H1 (cell line): ENCODE measurements at regions not wholly inside any gene's neighbourhood (a gene's known extent, or its start where the extent isn't known, plus 50 kb on each side); places are given as distances from the start of the nearest gene placed in this dataset.

ENCODE experiments used
- CTCF ChIA-PET: fragments of 300-600 bp; sonication (Branson Sonifier 250); formaldehyde crosslinking; loops from one replicate; lab custom pipeline; 2021; ENCODE audit not compliant: partially characterized antibody; lab: Charles Lee
- POLR2A ChIA-PET: fragments of 300-600 bp; sonication (Branson Sonifier 250); formaldehyde crosslinking; loops from one replicate; lab custom pipeline; 2021; ENCODE audit warnings: inconsistent platforms; ENCODE audit not compliant: partially characterized antibody; lab: Charles Lee
- DNase-seq, 2 experiments: peaks; one replicate each; pipeline versions ENCODE4 v3.0.0 to v3.0.0-alpha.2; 2010 to 2022; ENCODE audit warnings: low spot score in 2 of 2, low read depth in 1 of 2, mixed read lengths in 1 of 2
- FAIRE-seq: peaks from 2 replicates; lab custom pipeline; 2011; peaks lifted over from hg19 to GRCh38; lab: Jason Lieb, UNC
- H2AFZ ChIP-seq: 2 replicates; pipeline ENCODE4 v1.8.1; 2012; ENCODE audit warnings: low read length, inconsistent platforms
- H2AK5ac ChIP-seq: 2 replicates; pipeline ENCODE4 v1.6.1; 2013; ENCODE audit warnings: low read depth, low read length
- H2BK120ac ChIP-seq: replicated peaks from 2 replicates; pipeline ENCODE3; 2013; ENCODE audit warnings: low read depth, low read length, inconsistent platforms
- H2BK12ac ChIP-seq: 2 replicates; pipeline ENCODE4 v1.6.1; 2013; ENCODE audit warnings: low read depth, low read length
- H2BK15ac ChIP-seq: 2 replicates; pipeline ENCODE4 v1.6.1; 2013; ENCODE audit warnings: low read length
- H2BK20ac ChIP-seq: 2 replicates; pipeline ENCODE4 v1.6.1; 2013; ENCODE audit warnings: low read length
- H2BK5ac ChIP-seq: 2 replicates; pipeline ENCODE4 v1.6.1; 2013; ENCODE audit warnings: low read depth, low read length
- H3K14ac ChIP-seq: 2 replicates; pipeline ENCODE4 v1.6.1; 2013; ENCODE audit warnings: inconsistent platforms; ENCODE audit not compliant: insufficient read length
- H3K18ac ChIP-seq: 2 replicates; pipeline ENCODE4 v1.6.1; 2013; ENCODE audit warnings: low read length; ENCODE audit errors: extremely low read depth
- H3K23ac ChIP-seq: 2 replicates; pipeline ENCODE4 v1.6.1; 2013; ENCODE audit warnings: inconsistent platforms; ENCODE audit not compliant: insufficient read length
- H3K23me2 ChIP-seq: 2 replicates; pipeline ENCODE4 v1.6.1; 2013; ENCODE audit warnings: low read depth, low read length
- H3K27ac ChIP-seq: 2 replicates; pipeline ENCODE4 v1.6.1; 2011; ENCODE audit warnings: low read depth, low read length, inconsistent platforms
- H3K27me3 ChIP-seq, 4 experiments: replicated peaks in 1 of 4; 1 replicate in 1 of 4; 2 replicates in 3 of 4; pipeline versions ENCODE4 v1.6.1 to v1.8.1; 2011 to 2013; ENCODE audit warnings: low read length in 3 of 4, mild to moderate bottlenecking in 3 of 4, inconsistent platforms in 2 of 4, mixed read lengths in 2 of 4, moderate library complexity in 1 of 4; ENCODE audit not compliant: control insufficient read depth in 3 of 4, insufficient read depth in 3 of 4; ENCODE audit errors: extremely low read depth in 1 of 4
- H3K36me3 ChIP-seq, 4 experiments: 2 replicates each; pipeline versions ENCODE4 v1.6.1 to v1.8.1; 2011 to 2013; ENCODE audit warnings: mild to moderate bottlenecking in 4 of 4, low read length in 3 of 4, moderate library complexity in 2 of 4, control low read depth in 1 of 4, inconsistent platforms in 1 of 4; ENCODE audit not compliant: insufficient read depth in 4 of 4, control insufficient read depth in 2 of 4
- H3K4ac ChIP-seq: replicated peaks from 2 replicates; pipeline ENCODE3; 2013; ENCODE audit warnings: low read length, low read depth, mixed read lengths, inconsistent platforms; ENCODE audit not compliant: insufficient read length
- H3K4me1 ChIP-seq, 4 experiments: replicated peaks in 1 of 4; 1 replicate in 1 of 4; 2 replicates in 3 of 4; pipeline versions ENCODE4 v1.6.1 to v1.8.1; 2011 to 2013; ENCODE audit warnings: low read length in 3 of 4, inconsistent platforms in 2 of 4, mixed read lengths in 1 of 4; ENCODE audit not compliant: insufficient read depth in 4 of 4, control insufficient read depth in 3 of 4
- H3K4me2 ChIP-seq, 2 experiments: 2 replicates each; pipeline versions ENCODE4 v1.6.1 to v1.8.1; 2011 to 2013; ENCODE audit warnings: low read depth in 2 of 2, low read length in 2 of 2, control low read depth in 1 of 2, inconsistent platforms in 1 of 2, mild to moderate bottlenecking in 1 of 2; ENCODE audit not compliant: insufficient read depth in 1 of 2
- H3K4me3 ChIP-seq, 4 experiments: fragments of 200-600, 300-600 bp in 1 of 4; sonication (generic), shearing (Covaris generic), sonication (Bioruptor Twin) in 1 of 4; 2 replicates each; pipeline versions ENCODE4 v1.5.1 to v1.8.1; 2011 to 2016; ENCODE audit warnings: low read length in 4 of 4, low read depth in 3 of 4, control low read depth in 2 of 4, inconsistent platforms in 2 of 4, mild to moderate bottlenecking in 2 of 4, mixed read lengths in 1 of 4, moderate library complexity in 1 of 4; ENCODE audit not compliant: insufficient read depth in 2 of 4; ENCODE audit errors: extremely low read depth in 1 of 4
- H3K56ac ChIP-seq: replicated peaks from 2 replicates; pipeline ENCODE3; 2013; ENCODE audit warnings: low read depth, mild to moderate bottlenecking, mixed read lengths, low read length, inconsistent platforms; ENCODE audit not compliant: insufficient read length
- H3K79me1 ChIP-seq: 2 replicates; pipeline ENCODE4 v1.6.1; 2013; ENCODE audit warnings: low read depth, low read length, control low read depth
- H3K79me2 ChIP-seq, 2 experiments: 2 replicates each; pipeline versions ENCODE4 v1.6.1 to v1.8.1; 2012 to 2013; ENCODE audit warnings: low read length in 2 of 2, mild to moderate bottlenecking in 2 of 2, inconsistent platforms in 1 of 2; ENCODE audit not compliant: insufficient read depth in 2 of 2, control insufficient read depth in 1 of 2
- H3K9ac ChIP-seq, 4 experiments: replicated peaks in 1 of 4; 1 replicate in 1 of 4; 2 replicates in 3 of 4; pipeline versions ENCODE4 v1.6.1 to v1.8.1; 2011 to 2013; ENCODE audit warnings: low read depth in 3 of 4, low read length in 3 of 4, control low read depth in 2 of 4, mild to moderate bottlenecking in 2 of 4, moderate library complexity in 2 of 4, inconsistent platforms in 1 of 4; ENCODE audit errors: extremely low read depth in 1 of 4
- H3K9me3 ChIP-seq, 2 experiments: 2 replicates each; pipeline versions ENCODE4 v1.6.1 to v1.8.1; 2012 to 2013; ENCODE audit warnings: mild to moderate bottlenecking in 2 of 2, moderate library complexity in 2 of 2, control low read depth in 1 of 2, inconsistent platforms in 1 of 2, low read depth in 1 of 2, low read length in 1 of 2, mixed read lengths in 1 of 2; ENCODE audit not compliant: insufficient read depth in 2 of 2
- H4K20me1 ChIP-seq, 2 experiments: replicated peaks in 1 of 2; 2 replicates each; pipeline versions ENCODE3 to v1.8.1; 2011 to 2013; ENCODE audit warnings: inconsistent platforms in 2 of 2, low read length in 2 of 2, mild to moderate bottlenecking in 1 of 2; ENCODE audit not compliant: insufficient read depth in 2 of 2, control insufficient read depth in 1 of 2
- H4K5ac ChIP-seq: 2 replicates; pipeline ENCODE4 v1.6.1; 2013; ENCODE audit warnings: low read length, low read depth, mixed read lengths, inconsistent platforms; ENCODE audit not compliant: insufficient read length
- H4K8ac ChIP-seq: 2 replicates; pipeline ENCODE4 v1.8.0; 2013; ENCODE audit warnings: mild to moderate bottlenecking, moderate library complexity, low read length, inconsistent platforms; ENCODE audit not compliant: insufficient read depth; ENCODE audit errors: extremely low read depth
- H4K91ac ChIP-seq: replicated peaks from 2 replicates; pipeline ENCODE3; 2013; ENCODE audit warnings: low read length, mixed read lengths, inconsistent platforms; ENCODE audit not compliant: insufficient read length
- BRCA1 ChIP-seq: IDR thresholded peaks from 2 replicates; pipeline ENCODE4 v1.6.1; 2012; ENCODE audit warnings: low read depth, low read length, improper control_type of control experiment
- CEBPB ChIP-seq: IDR thresholded peaks from 2 replicates; pipeline ENCODE4 v1.6.1; 2012; ENCODE audit warnings: low read depth, low read length
- EGR1 ChIP-seq: IDR thresholded peaks from 2 replicates; pipeline ENCODE4 v1.6.1; 2011; ENCODE audit warnings: low read depth, low read length, borderline replicate concordance
- EP300 ChIP-seq, 2 experiments: IDR thresholded peaks; 1 replicate in 1 of 2; 2 replicates in 1 of 2; pipeline ENCODE4 v1.6.1; 2011 to 2012; ENCODE audit warnings: low read depth in 2 of 2, low read length in 2 of 2, mild to moderate bottlenecking in 2 of 2, borderline replicate concordance in 1 of 2, inconsistent platforms in 1 of 2, moderate library complexity in 1 of 2
- EZH2 ChIP-seq: fragments of 200-600 bp; sonication (generic); IDR thresholded peaks from 2 replicates; pipeline ENCODE4 v1.7.1; 2012; ENCODE audit warnings: low read depth, mild to moderate bottlenecking, moderate library complexity, low read length, inconsistent platforms; ENCODE audit not compliant: severe bottlenecking
- FOSL1 ChIP-seq: IDR thresholded peaks from 2 replicates; pipeline ENCODE4 v1.6.1; 2011; ENCODE audit warnings: mild to moderate bottlenecking, low read depth, low read length, moderate library complexity; ENCODE audit not compliant: insufficient read depth
- MAFK ChIP-seq: IDR thresholded peaks from 2 replicates; pipeline ENCODE4 v1.6.1; 2012; ENCODE audit warnings: low read depth, mild to moderate bottlenecking, improper control_type of control experiment, low read length
- MAX ChIP-seq: IDR thresholded peaks from 2 replicates; pipeline ENCODE4 v1.6.1; 2012; ENCODE audit warnings: inconsistent platforms
- RFX5 ChIP-seq: IDR thresholded peaks from 2 replicates; pipeline ENCODE4 v1.6.1; 2011; ENCODE audit warnings: low read depth, low read length, improper control_type of control experiment, borderline replicate concordance
- RNF2 ChIP-seq: fragments of 200-900, 300-1000 bp; sonication (generic); IDR thresholded peaks from 2 replicates; pipeline ENCODE4 v1.7.1; 2016; ENCODE audit warnings: borderline replicate concordance, low read depth, mild to moderate bottlenecking, antibody characterized with exemption, low read length; ENCODE audit not compliant: poor library complexity, severe bottlenecking; ENCODE audit errors: missing control alignments
- SIN3A ChIP-seq, 2 experiments: IDR thresholded peaks in 1 of 2; conservative IDR thresholded peaks in 1 of 2; 2 replicates each; pipeline ENCODE4 v1.6.1; 2011 to 2012; ENCODE audit warnings: low read length in 2 of 2, improper control_type of control experiment in 1 of 2, low read depth in 1 of 2, mild to moderate bottlenecking in 1 of 2
- SIX5 ChIP-seq: IDR thresholded peaks from 2 replicates; pipeline ENCODE4 v1.6.1; 2011; ENCODE audit warnings: mild to moderate bottlenecking, low read depth, low read length
- SP1 ChIP-seq: IDR thresholded peaks from 2 replicates; pipeline ENCODE4 v1.6.1; 2011; ENCODE audit warnings: low read depth, low read length
- TEAD4 ChIP-seq: IDR thresholded peaks from 2 replicates; pipeline ENCODE4 v1.6.1; 2012; ENCODE audit warnings: low read depth, low read length, inconsistent platforms, mixed read lengths
- WGBS, 2 experiments: shearing (Covaris generic) in 1 of 2; methylation state at CpG; one replicate each; pipeline versions ENCODE4 v1.1.6 to v1.1.7; 2013 to 2015; ENCODE audit warnings: low lambda C conversion rate in 2 of 2, mixed read lengths in 2 of 2, inconsistent platforms in 1 of 2, low coverage in 1 of 2, missing lambda C conversion rate in 1 of 2; ENCODE audit not compliant: insufficient replicate concordance in 2 of 2, insufficient coverage in 1 of 2, insufficient read length in 1 of 2; ENCODE audit errors: extremely low coverage in 1 of 2, missing lambda C conversion rate in 1 of 2; 5-methylcytosine and 5-hydroxymethylcytosine counted together

GRCh38 chr16:86997058-86997457, 320.1 kb downstream of the C16orf95 start:
- Histone ChIP-seq H2BK5ac (no peak overlapping the region), H3K27me3 (no peaks in the 10 kb centered on the region; a peak in 1 of 7 replicates), H4K91ac (no peak overlapping the region), H2BK120ac (no peak overlapping the region), H2BK20ac (no peak overlapping the region), H3K4me3 (no peak overlapping the region), H3K23ac (no peak overlapping the region), H4K5ac (no peak overlapping the region), H3K36me3 (no peaks in the 10 kb centered on the region; a peak in 1 of 8 replicates), H3K18ac (no peak overlapping the region), H2AK5ac (no peak overlapping the region), H2BK12ac (no peak overlapping the region), H3K79me1 (0 out of 2 replicates have a peak, but pooled peaks cover 4% of the 10 kb centered on the region), H3K27ac (no peak overlapping the region), H4K20me1 (no peaks in the 10 kb centered on the region), H3K14ac (no peak overlapping the region), H3K9ac (no peak overlapping the region), H3K23me2 (peaks cover 3% of the 10 kb centered on the region), H3K4me2 (no peak overlapping the region), H2BK15ac (no peak overlapping the region), H4K8ac (0 out of 2 replicates have a peak overlapping the region, but pooled peaks have one; percentile 29), H2AFZ (no peak overlapping the region), H3K4me1 (no peaks in the 10 kb centered on the region), H3K56ac (no peak overlapping the region), H3K4ac (no peak overlapping the region), H3K9me3 (no peaks in the 10 kb centered on the region), H3K79me2 (no peaks in the 10 kb centered on the region)
- DNase-seq (no peak), FAIRE-seq (no peak)
- ChIA-PET POLR2A (no interaction called here), CTCF (interaction anchor here (1.5 to 1.7 kb wide), 2 partner anchors 11 to 20 kb away, joined by 4 to 7 read pairs; no protein-coding TSS in a partner anchor)
- 90% methylated on average over 9 of the region's 11 CpGs; no CpG with 5 or more reads in 1 of the 2 experiments for WGBS, 2 experiments
- TF ChIP-seq CEBPB (no peak), SP1 (no peak), MAX (no peak), BRCA1 (no peak), FOSL1 (no peak), RNF2 (no peak), SIX5 (no peak), RFX5 (no peak), MAFK (no peak), EZH2 (no peak), SIN3A (conservative IDR thresholded peaks at IDR 0.05 in 1 of 2, IDR thresholded peaks at IDR 0.05 in 1 of 2; ENCODE audit: low read depth in 1 of 2, low read length in 2 of 2) (no peak), EGR1 (no peak), EP300 (IDR thresholded peaks at IDR 0.05; ENCODE audit: borderline replicate concordance in 1 of 2, low read depth in 2 of 2, low read length in 2 of 2) (no peak), TEAD4 (no peak)
